Lower leg skin (tissue), 4 donors: ENCODE measurements at regions not wholly inside any gene's neighbourhood (a gene's known extent, or its start where the extent isn't known, plus 50 kb on each side); places are given as distances from the start of the nearest gene placed in this dataset.

Source experiments
- DNase-seq, 2 donors: peaks; one replicate each; pipeline ENCODE4 v3.0.0-alpha.2; 2019; ENCODE audit warnings: low spot score in 2 of 2
- H3K4me3 ChIP-seq: fragments of 200-600 bp; sonication (generic); 2 replicates; pipeline ENCODE4 v1.5.1; 2017; ENCODE audit warnings: mild to moderate bottlenecking, low read depth; ENCODE audit not compliant: poor library complexity, severe bottlenecking
- POLR2A ChIP-seq, 2 donors: fragments of 450-650 bp; IDR thresholded peaks; one replicate each; pipeline ENCODE4 v1.6.1; 2016 to 2017; ENCODE audit warnings: antibody characterized with exemption in 2 of 2, mild to moderate bottlenecking in 1 of 2, moderate library complexity in 1 of 2
- WGBS, 2 donors: methylation state at CpG; one replicate each; pipeline ENCODE4 v1.1.5; 2018; 5-methylcytosine and 5-hydroxymethylcytosine counted together
- intact Hi-C: fragments of 100-400 bp; cut with DNase I; formaldehyde crosslinking; loops from one replicate; pipeline ENCODE4 v1.15.0; 2023; ENCODE audit warnings: low total_unique reads
- TF ChIP-seq, protein P1 (sequence below), 3 donors: fragments of 450-650 bp; IDR thresholded peaks; one replicate each; pipeline ENCODE4 v1.5.1; 2016; ENCODE audit warnings: antibody characterized with exemption in 3 of 3, mild to moderate bottlenecking in 3 of 3, moderate library complexity in 2 of 3

DNA sequence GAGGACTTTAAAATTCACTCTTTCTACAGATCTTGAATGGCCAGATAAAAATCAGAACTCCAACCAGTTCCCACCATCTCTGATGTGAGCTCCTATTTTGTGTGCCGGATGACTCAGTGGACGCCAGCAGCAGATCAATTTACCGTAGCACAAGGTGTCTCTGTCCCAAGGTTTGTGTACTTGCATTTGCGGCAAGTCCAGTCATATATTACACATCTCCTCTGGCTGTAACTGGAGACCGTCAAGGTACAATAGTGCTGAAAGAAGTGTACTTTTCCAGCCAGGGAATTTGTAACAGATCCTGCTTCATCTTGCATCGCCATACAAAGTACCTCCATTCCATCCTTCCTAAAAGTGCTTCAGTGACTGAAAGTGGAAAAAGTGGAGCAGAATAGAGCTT, 108.2 kb upstream of the SORBS2 start:
- WGBS, 2 donors: 58 to 66% methylated on average over 6 of the region's 6 CpGs
- no peak for DNase-seq
- H3K4me3 ChIP-seq: no peak overlapping the region
- TF ChIP-seq POLR2A (IDR thresholded peaks at IDR 0.05): no peak
- intact Hi-C loops: no loop called here

DNA sequence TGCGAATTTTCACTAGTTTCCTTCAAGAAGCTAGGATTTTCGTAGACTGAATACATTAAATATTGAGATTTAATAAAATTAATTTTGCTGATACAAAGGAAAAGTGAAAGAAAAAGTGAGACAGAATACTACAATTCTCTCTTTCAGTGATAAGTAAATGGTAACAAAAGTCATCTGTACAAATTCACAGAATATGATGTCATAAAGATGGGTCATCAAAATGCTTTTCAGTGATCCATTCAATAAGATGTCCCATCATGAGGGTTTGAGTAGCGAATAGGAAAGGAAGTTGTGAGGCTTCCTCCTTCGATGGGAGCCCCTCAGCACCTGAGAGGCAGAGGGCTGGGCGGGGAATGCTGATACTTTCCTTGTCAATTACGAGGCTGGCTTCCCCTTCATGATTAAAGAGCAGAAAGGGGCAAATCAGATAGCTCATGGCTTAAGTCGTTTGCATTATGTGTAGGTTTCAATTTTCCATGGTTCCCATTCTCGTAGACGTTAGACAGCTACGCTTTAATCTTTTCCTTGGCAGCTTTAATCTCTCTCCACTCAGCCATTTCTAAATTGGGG, 108.8 kb upstream of the SORBS2 start:
- no peak for DNase-seq
- 70 to 74% methylated on average over 10 of the region's 10 CpGs for WGBS, 2 donors
- intact Hi-C loops: no loop called here

DNA sequence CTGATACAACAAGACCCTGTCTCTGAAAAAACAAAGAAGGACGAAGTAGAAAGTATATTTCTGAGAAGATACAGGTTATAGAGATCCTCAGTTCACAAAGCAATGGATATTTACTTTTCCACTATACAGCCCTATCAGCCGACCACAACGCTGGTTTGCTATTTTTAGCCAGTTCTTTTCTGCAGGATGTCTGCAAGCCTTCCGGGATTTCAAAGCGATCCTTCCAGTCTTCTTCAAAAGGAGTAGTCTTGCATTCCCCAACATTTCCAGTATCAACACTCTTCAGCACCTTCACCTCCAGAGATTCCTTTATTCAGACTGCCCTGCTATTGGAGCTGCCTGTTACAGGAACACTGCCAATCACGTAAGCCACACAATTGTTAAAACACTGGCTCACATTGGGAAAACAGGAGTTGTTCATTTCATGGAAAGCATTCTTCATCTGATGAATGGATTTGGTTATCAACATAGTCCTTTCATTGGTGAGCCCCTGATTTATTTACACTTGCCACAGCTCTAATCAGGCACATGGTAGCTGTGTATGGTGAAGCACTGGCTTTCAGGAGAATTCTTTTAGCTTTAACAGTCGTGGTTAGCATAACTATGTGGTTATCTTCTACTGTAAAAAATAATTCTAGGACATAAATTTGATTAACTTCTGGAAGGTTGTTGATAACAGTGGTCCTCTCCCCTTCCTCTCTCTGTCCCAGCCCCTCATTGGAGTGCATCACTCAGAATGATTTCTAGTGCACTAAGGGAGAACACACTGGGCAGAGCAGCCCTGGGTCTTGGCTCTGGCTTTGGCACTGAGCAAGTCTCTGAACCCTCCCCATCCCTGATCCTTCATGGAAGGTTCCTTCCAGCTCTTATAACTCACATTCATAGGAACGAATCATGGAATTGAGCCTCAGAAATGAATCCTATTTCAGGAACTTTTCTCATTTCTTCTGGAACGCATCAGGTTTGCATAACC, 109.9 kb upstream of the SORBS2 start:
- H3K4me3 ChIP-seq: no peak overlapping the region
- intact Hi-C loops: no loop called here
- no peak for DNase-seq
- WGBS, 2 donors: 53 to 56% methylated on average over 9 of the region's 9 CpGs
- no peak for TF ChIP-seq POLR2A (IDR thresholded peaks at IDR 0.05)
- TF ChIP-seq, protein P1, sequence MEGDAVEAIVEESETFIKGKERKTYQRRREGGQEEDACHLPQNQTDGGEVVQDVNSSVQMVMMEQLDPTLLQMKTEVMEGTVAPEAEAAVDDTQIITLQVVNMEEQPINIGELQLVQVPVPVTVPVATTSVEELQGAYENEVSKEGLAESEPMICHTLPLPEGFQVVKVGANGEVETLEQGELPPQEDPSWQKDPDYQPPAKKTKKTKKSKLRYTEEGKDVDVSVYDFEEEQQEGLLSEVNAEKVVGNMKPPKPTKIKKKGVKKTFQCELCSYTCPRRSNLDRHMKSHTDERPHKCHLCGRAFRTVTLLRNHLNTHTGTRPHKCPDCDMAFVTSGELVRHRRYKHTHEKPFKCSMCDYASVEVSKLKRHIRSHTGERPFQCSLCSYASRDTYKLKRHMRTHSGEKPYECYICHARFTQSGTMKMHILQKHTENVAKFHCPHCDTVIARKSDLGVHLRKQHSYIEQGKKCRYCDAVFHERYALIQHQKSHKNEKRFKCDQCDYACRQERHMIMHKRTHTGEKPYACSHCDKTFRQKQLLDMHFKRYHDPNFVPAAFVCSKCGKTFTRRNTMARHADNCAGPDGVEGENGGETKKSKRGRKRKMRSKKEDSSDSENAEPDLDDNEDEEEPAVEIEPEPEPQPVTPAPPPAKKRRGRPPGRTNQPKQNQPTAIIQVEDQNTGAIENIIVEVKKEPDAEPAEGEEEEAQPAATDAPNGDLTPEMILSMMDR (IDR thresholded peaks at IDR 0.05): no peak

More for the DNA sequence above, 108.8 kb upstream of the SORBS2 start:
- no peak overlapping the region for H3K4me3 ChIP-seq
- TF ChIP-seq, protein P1 (IDR thresholded peaks at IDR 0.05): no peak
- TF ChIP-seq POLR2A (IDR thresholded peaks at IDR 0.05): no peak

DNA sequence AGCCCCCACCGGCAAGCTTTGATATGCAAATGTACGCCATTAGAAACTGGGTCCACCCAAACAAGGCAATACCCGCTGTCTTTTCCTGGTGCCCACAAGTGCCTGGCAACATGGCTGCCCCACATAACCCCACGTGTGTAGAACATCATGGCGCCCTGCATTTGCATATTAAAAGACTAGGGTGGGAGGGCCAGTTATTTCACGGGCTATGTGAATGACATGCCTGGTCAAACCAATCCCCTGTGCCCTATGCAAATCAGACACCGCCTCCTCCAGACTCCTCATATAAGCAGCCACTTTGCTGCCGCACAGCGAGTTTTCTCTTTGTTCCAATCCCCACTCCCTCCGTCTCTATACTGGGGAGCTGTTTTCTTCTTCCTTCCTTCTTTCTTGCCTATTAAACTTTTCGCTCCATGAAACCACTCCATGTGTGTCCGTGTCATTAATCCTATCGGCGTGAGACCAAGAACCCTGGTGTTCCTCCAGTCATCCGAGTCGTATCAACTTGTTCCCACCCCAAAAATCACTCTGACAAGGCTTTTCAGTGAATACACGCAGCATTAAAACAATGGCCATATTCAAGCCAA, 112.6 kb upstream of the SORBS2 start:
- 90 to 93% methylated on average over 17 of the region's 17 CpGs for WGBS, 2 donors
- DNase-seq: no peak
- no peak overlapping the region for H3K4me3 ChIP-seq
- intact Hi-C loops: no loop called here
- TF ChIP-seq, protein P1 (IDR thresholded peaks at IDR 0.05): no peak
- TF ChIP-seq POLR2A (IDR thresholded peaks at IDR 0.05): no peak

DNA sequence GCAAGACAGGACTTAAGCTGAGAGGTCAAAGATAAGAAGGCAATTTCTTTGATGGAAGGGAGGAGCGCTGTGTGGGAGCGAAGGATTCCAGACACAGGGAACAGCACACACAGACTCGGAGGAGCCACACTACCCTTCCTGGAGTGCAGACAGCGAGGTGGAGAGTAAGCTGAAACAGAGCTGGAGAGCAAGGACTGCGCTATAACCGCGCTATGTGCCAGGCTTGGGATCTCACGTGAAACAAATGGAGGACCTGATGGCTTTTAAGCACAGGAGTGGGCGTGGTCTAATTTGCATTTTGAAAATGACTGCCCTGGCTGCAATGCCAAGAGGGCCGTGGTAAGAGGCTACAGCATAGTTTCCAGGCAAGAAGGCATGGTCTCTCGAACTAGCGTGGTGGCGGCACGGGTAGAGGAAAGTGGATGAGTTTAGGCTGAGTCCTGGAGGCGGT, 113.9 kb upstream of the SORBS2 start:
- intact Hi-C loops: no loop called here
- H3K4me3 ChIP-seq: no peak overlapping the region
- DNase-seq: no peak
- TF ChIP-seq, protein P1 (IDR thresholded peaks at IDR 0.05): no peak
- TF ChIP-seq POLR2A (IDR thresholded peaks at IDR 0.05): no peak
- WGBS, 2 donors: 82 to 84% methylated on average over 15 of the region's 15 CpGs

DNA sequence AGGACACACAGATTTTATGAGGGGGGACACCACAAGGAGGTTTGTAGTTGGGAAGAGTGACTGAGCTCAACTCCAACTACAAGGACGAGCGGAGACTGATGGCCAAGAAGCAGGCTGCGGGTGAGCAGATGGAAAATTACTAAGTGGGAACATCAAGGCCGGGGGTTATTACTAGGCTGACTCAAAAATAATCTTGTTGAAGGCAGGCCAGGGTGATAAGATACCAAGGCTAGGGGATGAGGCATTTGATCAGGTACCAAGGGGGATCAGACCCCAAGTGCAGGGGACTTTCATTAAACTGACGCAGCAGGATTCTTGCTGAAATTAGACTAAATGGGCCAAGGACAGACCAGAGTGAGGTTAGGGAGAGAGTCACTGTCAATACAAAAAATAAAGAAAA, 119.4 kb upstream of the SORBS2 start:
- DNase-seq: no peak
- intact Hi-C loops: no loop called here
- TF ChIP-seq, protein P1 (IDR thresholded peaks at IDR 0.05): no peak
- TF ChIP-seq POLR2A (IDR thresholded peaks at IDR 0.05): no peak
- WGBS, 2 donors: 92 to 93% methylated on average over 5 of the region's 5 CpGs
- H3K4me3 ChIP-seq: no peak overlapping the region
